ENCODE measurements at regions not wholly inside any gene's neighbourhood (a gene's known extent, or its start where the extent isn't known, plus 50 kb on each side); places are given as distances from the start of the nearest gene placed in this dataset.

DNA sequence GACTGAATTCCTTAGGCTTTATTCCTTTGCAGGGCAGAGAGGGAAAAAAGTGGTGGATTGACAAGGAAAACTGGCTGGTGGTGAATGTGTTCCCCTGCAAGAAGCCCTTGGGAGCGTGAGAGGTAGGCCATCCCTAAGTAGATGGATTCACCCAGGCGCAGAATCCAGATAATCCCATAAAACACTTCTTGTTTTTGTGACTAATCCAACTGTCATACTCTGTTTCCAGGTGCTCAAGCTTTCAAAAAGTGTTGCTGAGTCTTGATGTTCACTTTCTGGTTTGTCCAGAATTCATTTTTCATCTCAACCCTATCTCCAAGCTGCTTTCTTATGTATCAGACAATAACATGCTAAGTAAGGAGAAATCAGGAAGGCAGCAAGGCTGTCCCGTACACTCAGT is 250.8 kb upstream of the HABP2 start:
- TF ChIP-seq JUND (IDR thresholded peaks at IDR 0.05; ENCODE audit: low read depth) = no peak
- no peak for DNase-seq (ENCODE audit: low read depth in 1 of 2, low spot score in 1 of 2)
- in situ Hi-C loops (cut with HindIII; ENCODE audit: low pct_unique_long_range_greater_than_20kb, low sequenced_read_pairs) = no loop called here

DNA sequence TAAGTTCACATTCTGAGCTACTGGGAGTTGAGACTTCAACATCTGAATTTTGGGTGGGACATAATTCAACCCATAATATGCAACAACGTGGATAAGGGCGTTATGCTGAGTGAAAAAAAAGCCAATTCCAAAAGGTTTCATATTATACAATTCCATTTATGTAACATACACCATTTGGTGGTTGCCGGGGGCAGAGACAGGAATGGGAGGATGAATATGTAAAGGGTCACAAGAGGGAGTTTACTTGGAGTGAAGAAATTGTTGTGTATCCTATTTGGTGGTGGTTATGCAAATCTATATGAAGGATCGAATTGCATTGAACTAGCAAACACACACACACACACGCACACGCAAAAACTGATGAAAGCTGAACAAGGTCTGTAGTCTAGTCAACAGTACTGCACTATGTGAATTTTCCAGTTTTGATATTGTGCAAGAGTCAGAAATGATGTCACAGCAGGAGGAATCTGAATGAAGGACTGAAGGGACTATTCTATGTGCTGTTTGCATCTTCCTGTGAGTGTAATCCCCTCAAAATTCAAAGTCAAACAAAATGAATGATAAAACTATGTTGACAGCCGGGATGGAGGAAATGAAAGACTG is 249.2 kb upstream of the HABP2 start:
- in situ Hi-C loops (cut with HindIII; ENCODE audit: low pct_unique_long_range_greater_than_20kb, low sequenced_read_pairs) = no loop called here
- no peak for TF ChIP-seq JUND (IDR thresholded peaks at IDR 0.05; ENCODE audit: low read depth)
- DNase-seq (ENCODE audit: low read depth in 1 of 2, low spot score in 1 of 2) = peak in 1 of 2 experiments; percentile 63

DNA sequence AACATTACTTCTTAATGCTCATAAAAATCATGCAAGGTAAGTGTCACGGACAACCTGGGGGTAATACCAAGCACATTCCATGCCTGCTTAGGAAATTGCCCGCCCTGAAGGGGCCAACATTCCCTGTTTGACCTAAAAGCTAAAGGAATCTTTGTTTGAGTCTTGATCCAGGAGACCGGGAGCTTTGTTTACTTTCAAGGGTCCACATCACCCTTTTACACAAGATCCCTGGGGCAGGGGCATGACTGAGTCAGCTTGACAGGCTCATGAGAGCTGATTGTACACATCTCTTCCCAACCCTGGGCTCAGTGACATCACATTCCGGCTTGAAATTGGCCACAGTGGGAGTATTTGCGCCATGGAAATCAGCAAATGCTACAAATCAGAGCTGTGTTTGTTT is 248.1 kb upstream of the HABP2 start:
- TF ChIP-seq JUND (IDR thresholded peaks at IDR 0.05; ENCODE audit: low read depth) = no peak
- DNase-seq (ENCODE audit: low read depth in 1 of 2, low spot score in 1 of 2) = no peak
- in situ Hi-C loops (cut with HindIII; ENCODE audit: low pct_unique_long_range_greater_than_20kb, low sequenced_read_pairs) = no loop called here

DNA sequence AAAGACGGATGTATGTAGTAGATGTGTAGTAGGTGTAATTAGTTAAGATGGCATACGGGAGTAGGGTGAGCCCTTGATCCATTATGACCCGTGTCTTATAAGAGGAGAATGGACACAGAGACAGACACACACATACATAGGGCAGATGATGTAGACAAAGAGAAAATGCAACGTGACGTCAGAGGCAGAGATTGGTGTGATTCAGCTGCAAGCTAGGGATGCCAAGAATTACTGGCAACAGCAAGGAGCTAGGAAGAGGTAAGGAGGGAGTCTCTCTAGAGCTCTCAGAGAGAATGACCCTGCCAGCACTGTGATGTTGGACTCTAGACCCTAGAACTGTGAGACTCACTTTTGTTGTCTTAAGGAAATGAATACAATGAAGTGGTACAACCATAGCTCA is 247.0 kb upstream of the HABP2 start:
- in situ Hi-C loops (cut with HindIII; ENCODE audit: low pct_unique_long_range_greater_than_20kb, low sequenced_read_pairs) = no loop called here
- peak in 1 of 2 experiments; percentile 15 for DNase-seq (ENCODE audit: low read depth in 1 of 2, low spot score in 1 of 2)

DNA sequence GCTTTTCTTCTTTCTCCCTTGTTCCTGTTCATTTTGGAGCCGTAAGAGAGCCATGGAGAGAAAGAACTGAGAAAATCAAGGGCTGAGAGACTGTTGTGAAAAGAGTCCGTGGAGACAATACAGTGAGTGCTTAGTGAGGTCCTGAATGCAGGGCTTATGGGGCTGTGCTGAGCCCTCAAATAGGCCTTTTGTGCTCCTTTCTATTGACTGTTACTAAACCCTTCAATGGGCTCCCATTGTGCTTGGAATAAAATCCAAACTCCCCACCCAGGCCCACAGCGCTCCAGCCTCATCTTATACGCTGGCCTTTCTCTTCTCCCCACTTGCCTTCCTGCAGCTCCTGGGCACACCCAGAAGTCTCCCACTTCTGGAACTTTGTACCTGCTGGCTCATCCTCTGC is 243.1 kb upstream of the HABP2 start:
- in situ Hi-C loops (cut with HindIII; ENCODE audit: low pct_unique_long_range_greater_than_20kb, low sequenced_read_pairs) = no loop called here

More for the DNA sequence above, 247.0 kb upstream of the HABP2 start:
- no peak for TF ChIP-seq JUND (IDR thresholded peaks at IDR 0.05; ENCODE audit: low read depth)

DNA sequence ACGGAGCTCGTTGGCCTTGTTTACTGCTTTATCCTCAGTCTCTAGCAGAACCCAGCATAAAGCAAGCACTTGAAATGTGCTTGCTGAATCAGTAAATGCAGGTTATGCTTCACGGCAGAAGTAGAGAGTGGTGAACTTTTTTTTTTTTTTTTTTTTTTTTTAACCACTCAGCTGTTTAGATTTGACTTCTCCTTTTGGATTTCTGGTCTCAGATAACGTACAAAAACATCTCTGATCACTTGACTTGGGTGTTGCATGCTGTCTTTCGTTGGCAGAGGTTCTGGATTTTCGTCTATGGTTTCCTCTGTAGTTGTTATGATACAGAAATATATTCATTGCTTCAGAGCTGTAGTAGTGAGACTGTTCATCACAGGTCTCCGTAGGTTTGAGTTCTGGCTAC is 242.5 kb upstream of the HABP2 start:
- TF ChIP-seq JUND (IDR thresholded peaks at IDR 0.05; ENCODE audit: low read depth) = no peak
- in situ Hi-C loops (cut with HindIII; ENCODE audit: low pct_unique_long_range_greater_than_20kb, low sequenced_read_pairs) = no loop called here
- DNase-seq (ENCODE audit: low read depth in 1 of 2, low spot score in 1 of 2) = no peak

More for the DNA sequence above, 243.1 kb upstream of the HABP2 start:
- no peak for TF ChIP-seq JUND (IDR thresholded peaks at IDR 0.05; ENCODE audit: low read depth)
- no peak for DNase-seq (ENCODE audit: low read depth in 1 of 2, low spot score in 1 of 2)

DNA sequence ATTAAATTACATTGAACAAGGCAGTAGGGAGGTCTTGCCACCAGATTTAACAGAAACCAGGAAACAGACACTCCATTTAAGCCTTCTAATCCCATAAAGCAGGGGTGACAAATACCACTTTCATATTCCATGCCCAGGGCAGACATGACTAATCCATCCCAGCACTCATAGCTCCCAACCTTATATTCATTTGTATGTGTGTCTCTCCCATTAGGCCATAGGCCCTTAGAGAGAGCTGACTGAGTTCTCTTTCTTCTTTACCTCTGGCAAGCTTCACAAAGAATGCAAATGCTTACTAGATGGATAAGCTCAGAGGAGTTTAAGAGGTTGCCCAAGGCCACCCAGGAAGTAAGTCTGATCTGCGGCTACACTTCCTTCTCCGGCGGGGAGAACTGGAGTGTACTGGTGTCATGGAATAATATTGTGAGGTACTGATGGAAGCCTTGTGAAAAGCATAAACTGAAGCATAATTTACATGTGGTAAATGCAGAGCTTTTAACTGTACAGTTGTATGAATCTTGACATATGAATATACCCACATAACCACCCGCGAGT is 239.7 kb upstream of the HABP2 start:
- in situ Hi-C loops (cut with HindIII; ENCODE audit: low pct_unique_long_range_greater_than_20kb, low sequenced_read_pairs) = no loop called here
- no peak for TF ChIP-seq JUND (IDR thresholded peaks at IDR 0.05; ENCODE audit: low read depth)
- no peak for DNase-seq (ENCODE audit: low read depth in 1 of 2, low spot score in 1 of 2)

DNA sequence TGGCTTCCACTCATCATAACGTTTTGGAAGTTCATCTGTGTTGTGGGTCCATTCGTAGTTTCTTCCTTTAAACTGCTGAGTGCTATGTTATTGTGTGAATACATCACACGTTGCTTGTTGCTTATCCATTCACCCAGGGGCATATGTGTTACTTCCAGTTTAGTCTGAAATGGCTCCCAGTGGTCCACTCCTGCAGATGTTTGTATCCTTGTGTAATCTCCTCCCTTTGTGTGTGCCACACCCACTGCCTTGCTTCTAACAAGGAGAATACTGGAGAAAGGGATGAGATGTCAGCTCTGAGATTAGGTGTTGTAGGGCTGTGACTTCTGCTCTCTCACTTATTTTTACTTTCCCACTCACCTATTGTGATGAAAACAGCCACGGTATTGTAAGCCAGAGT is 239.1 kb upstream of the HABP2 start:
- DNase-seq (ENCODE audit: low read depth in 1 of 2, low spot score in 1 of 2) = no peak
- in situ Hi-C loops (cut with HindIII; ENCODE audit: low pct_unique_long_range_greater_than_20kb, low sequenced_read_pairs) = no loop called here
- TF ChIP-seq JUND (IDR thresholded peaks at IDR 0.05; ENCODE audit: low read depth) = no peak

DNA sequence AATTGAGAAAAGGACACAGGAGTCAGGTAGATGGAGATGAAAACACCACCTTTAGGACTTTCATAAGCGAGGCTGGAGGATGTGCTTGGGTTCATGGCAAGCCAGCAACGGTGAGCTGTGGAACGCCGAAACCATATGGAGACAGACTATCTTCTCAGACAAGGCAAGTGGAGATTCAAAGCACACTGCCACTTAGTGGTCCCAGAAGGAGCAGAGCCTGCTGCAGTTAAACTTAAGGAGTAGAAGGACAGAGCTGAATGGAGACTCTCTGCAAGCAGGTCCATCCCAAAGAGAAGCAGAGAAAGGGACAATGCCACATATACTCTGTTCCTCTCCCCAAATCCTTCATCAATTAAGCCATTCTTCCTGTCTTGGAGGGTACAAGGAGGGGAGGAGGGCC is 236.3 kb upstream of the HABP2 start:
- in situ Hi-C loops (cut with HindIII; ENCODE audit: low pct_unique_long_range_greater_than_20kb, low sequenced_read_pairs) = no loop called here

DNA sequence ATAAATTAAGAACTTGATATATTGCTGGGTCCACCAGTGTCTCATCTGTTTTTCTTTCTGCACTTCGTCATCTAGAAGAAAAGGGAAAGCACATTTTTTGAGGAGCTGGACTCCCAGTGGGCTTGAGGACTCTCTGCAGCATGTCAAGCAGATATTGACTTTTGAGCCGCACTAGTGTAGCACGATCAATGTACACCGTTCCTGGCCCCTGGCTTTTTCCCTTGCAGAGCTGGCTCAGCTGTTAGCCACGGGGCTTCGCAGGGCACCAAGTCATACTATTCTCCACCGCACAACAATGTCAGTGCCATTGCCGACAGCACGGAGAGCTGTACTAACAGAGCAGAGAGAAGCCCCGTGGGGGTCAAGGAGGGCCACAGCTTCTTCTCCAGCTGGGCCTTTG is 235.4 kb upstream of the HABP2 start:
- in situ Hi-C loops (cut with HindIII; ENCODE audit: low pct_unique_long_range_greater_than_20kb, low sequenced_read_pairs) = no loop called here
- no peak for DNase-seq (ENCODE audit: low read depth in 1 of 2, low spot score in 1 of 2)
- no peak for TF ChIP-seq JUND (IDR thresholded peaks at IDR 0.05; ENCODE audit: low read depth)

More for the DNA sequence above, 236.3 kb upstream of the HABP2 start:
- no peak for TF ChIP-seq JUND (IDR thresholded peaks at IDR 0.05; ENCODE audit: low read depth)
- no peak for DNase-seq (ENCODE audit: low read depth in 1 of 2, low spot score in 1 of 2)

DNA sequence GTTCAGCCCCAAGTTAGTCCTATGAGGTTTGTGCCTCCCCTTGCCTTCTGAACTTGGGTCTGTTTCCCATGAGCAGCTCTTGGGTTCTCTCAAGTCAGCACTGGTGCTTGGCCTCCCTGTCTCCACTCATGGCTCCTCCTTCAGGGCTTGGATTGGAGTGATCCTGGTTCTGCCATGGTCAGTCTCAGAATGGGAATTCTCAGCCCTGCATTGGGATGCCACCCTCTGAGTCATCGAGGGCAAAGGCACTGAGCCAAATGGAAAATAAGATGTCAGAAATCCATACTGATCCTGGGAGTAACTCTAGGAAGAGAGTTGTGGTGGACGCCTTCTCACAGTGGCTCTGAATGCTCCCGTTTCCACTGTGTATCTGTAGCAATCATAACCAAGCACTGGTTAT is 233.4 kb upstream of the HABP2 start:
- in situ Hi-C loops (cut with HindIII; ENCODE audit: low pct_unique_long_range_greater_than_20kb, low sequenced_read_pairs) = no loop called here
- no peak for TF ChIP-seq JUND (IDR thresholded peaks at IDR 0.05; ENCODE audit: low read depth)
- no peak for DNase-seq (ENCODE audit: low read depth in 1 of 2, low spot score in 1 of 2)

DNA sequence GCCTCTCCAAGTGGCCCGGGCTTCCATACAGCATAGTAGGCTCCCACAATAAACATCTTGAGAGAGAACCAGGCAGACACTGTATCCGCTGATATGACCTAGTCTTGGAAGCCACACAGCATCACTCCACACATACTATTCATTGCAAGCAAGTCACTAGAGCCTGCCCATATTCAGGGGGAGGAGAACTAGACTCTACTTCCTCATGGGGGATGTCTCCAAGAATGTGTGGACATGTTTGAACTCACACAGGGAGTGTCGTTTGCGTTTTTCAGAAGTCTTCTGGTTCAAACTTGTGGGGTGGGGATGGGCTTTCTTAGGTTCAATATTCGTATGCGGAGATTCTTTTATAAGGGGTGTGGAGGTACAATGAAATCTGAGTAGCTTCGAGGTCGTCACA is 232.6 kb upstream of the HABP2 start:
- no peak for DNase-seq (ENCODE audit: low read depth in 1 of 2, low spot score in 1 of 2)
- TF ChIP-seq JUND (IDR thresholded peaks at IDR 0.05; ENCODE audit: low read depth) = no peak
- in situ Hi-C loops (cut with HindIII; ENCODE audit: low pct_unique_long_range_greater_than_20kb, low sequenced_read_pairs) = no loop called here

DNA sequence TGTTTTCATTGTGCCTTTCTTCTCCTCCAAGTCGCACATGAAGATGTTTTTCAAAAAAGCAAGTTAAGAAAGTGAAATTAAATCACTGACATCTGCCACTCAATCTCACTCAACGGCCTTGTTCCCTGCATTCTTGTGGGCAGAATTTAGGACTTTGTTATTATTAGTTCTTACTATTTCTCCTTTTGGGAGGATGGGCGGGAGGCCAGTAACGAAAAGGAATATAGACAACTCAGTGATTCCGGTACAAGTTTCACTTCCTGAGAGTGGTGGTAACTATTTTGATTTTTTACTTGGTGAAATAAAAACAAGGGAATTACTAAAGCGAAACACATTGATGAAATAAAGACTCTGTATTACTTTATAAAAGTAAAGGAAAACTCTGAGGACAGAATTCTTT is 231.9 kb upstream of the HABP2 start:
- no peak for TF ChIP-seq JUND (IDR thresholded peaks at IDR 0.05; ENCODE audit: low read depth)
- DNase-seq (ENCODE audit: low read depth in 1 of 2, low spot score in 1 of 2) = no peak
- in situ Hi-C loops (cut with HindIII; ENCODE audit: low pct_unique_long_range_greater_than_20kb, low sequenced_read_pairs) = no loop called here

DNA sequence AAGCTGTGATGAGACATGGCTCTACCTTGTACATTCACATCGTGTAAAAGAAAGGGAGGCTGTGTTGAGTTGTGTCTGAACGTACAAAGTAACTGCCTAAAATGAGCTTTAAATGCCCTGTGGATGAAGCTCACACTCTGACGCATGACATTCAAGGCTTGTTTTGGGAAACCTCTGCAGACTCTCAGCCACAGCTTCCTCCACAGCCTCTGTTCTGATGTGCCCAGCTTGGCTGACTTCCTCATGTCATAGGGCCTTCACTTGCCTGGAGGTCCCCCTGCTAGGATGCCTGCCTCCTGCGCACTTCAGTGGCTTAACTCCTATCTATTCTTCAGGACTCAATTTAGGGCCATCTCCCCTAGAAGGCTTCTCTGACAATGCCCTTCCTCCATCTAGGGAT is 230.0 kb upstream of the HABP2 start:
- no peak for TF ChIP-seq JUND (IDR thresholded peaks at IDR 0.05; ENCODE audit: low read depth)
- no peak for DNase-seq (ENCODE audit: low read depth in 1 of 2, low spot score in 1 of 2)
- in situ Hi-C loops (cut with HindIII; ENCODE audit: low pct_unique_long_range_greater_than_20kb, low sequenced_read_pairs) = no loop called here
